PC-3 (cell line): ENCODE measurements at regions not wholly inside any gene's neighbourhood (a gene's known extent, or its start where the extent isn't known, plus 50 kb on each side); places are given as distances from the start of the nearest gene placed in this dataset.

Experiments used
- ATAC-seq: fragments of 200-7000 bp; cut with Tn5 transposase; 2 replicates; pipeline ENCODE4 v1.9.1; 2020; ENCODE audit warnings: mild to moderate bottlenecking, moderate library complexity
- BruUV-seq: library from RNA; stranded (reverse); fragments of 400-500 nt; replicated peaks from 2 replicates; lab custom pipeline; 2021; lab: Mats Ljungman, UMichigan
- CTCF ChIA-PET: fragments of 300-600 bp; sonication (Branson Sonifier 250); formaldehyde crosslinking; loops from one replicate; lab custom pipeline; 2022; ENCODE audit warnings: antibody characterized with exemption; lab: Charles Lee
- POLR2A ChIA-PET: fragments of 300-600 bp; sonication (Branson Sonifier 250); formaldehyde crosslinking; loops from one replicate; lab custom pipeline; 2022; ENCODE audit warnings: antibody characterized with exemption; ENCODE audit not compliant: unreplicated experiment; lab: Charles Lee
- DNase-seq: peaks from one replicate; pipeline ENCODE4 v3.0.0-alpha.2; 2015
- H2AFZ ChIP-seq: fragments of 300-600 bp; sonication (generic); 2 replicates; pipeline ENCODE4 v1.6.0; 2016; ENCODE audit warnings: antibody characterized with exemption, low read length
- H3F3A ChIP-seq: fragments of 300-600 bp; sonication (generic); one replicate; pipeline ENCODE4 v1.6.0; 2017; ENCODE audit warnings: antibody characterized with exemption, low read length, control low read depth, mild to moderate bottlenecking; ENCODE audit not compliant: unreplicated experiment
- H3K27ac ChIP-seq: fragments of 300-600 bp; sonication (generic); 2 replicates; pipeline ENCODE4 v1.5.1; 2016; ENCODE audit warnings: mild to moderate bottlenecking, low read length
- H3K27me3 ChIP-seq: fragments of 300-600 bp; sonication (generic); 2 replicates; pipeline ENCODE4 v1.6.1; 2016; ENCODE audit warnings: low read length, mixed read lengths
- H3K36me3 ChIP-seq: fragments of 300-600 bp; sonication (generic); 2 replicates; pipeline ENCODE4 v1.6.1; 2016; ENCODE audit warnings: low read depth, mixed run types, low read length, mixed read lengths
- H3K4me1 ChIP-seq: fragments of 300-600 bp; sonication (generic); 2 replicates; pipeline ENCODE4 v1.5.1; 2016; ENCODE audit warnings: low read length; ENCODE audit not compliant: insufficient read depth
- H3K4me2 ChIP-seq: fragments of 300-600 bp; sonication (generic); 2 replicates; pipeline ENCODE4 v1.6.0; 2016; ENCODE audit warnings: low read length
- H3K4me3 ChIP-seq: fragments of 300-600 bp; sonication (generic); 2 replicates; pipeline ENCODE4 v1.5.1; 2016; ENCODE audit warnings: mild to moderate bottlenecking, low read length, mixed read lengths
- H3K79me2 ChIP-seq: fragments of 300-600 bp; sonication (generic); 2 replicates; pipeline ENCODE4 v1.6.1; 2017; ENCODE audit warnings: low read length, mixed read lengths
- H3K9ac ChIP-seq: fragments of 300-600 bp; sonication (generic); 2 replicates; pipeline ENCODE4 v1.6.0; 2016; ENCODE audit warnings: mild to moderate bottlenecking, low read length
- H3K9me2 ChIP-seq: fragments of 300-600 bp; sonication (generic); replicated peaks from 2 replicates; pipeline ENCODE4 v1.6.1; 2016; ENCODE audit warnings: mixed run types, low read length, mixed read lengths
- H3K9me3 ChIP-seq: fragments of 300-600 bp; sonication (generic); 2 replicates; pipeline ENCODE4 v1.6.1; 2016; ENCODE audit warnings: low read length, mixed read lengths
- H4K20me1 ChIP-seq: fragments of 300-600 bp; sonication (generic); 2 replicates; pipeline ENCODE4 v1.6.1; 2016; ENCODE audit warnings: low read length, mixed read lengths
- CTCF ChIP-seq: fragments of 300-600 bp; sonication (generic); conservative IDR thresholded peaks from 2 replicates; pipeline ENCODE4 v1.5.1; 2017; ENCODE audit warnings: antibody characterized with exemption, low read depth, mild to moderate bottlenecking, low read length
- EZH2 ChIP-seq: fragments of 300-600 bp; sonication (generic); IDR thresholded peaks from one replicate; pipeline ENCODE4 v1.6.1; 2017; ENCODE audit warnings: antibody characterized with exemption, mild to moderate bottlenecking, low read length; ENCODE audit not compliant: unreplicated experiment
- EZH2phosphoT487 ChIP-seq: fragments of 300-600 bp; sonication (generic); IDR thresholded peaks from 2 replicates; pipeline ENCODE4 v1.6.1; 2018; ENCODE audit warnings: mild to moderate bottlenecking, antibody characterized with exemption, low read length, borderline replicate concordance
- intact Hi-C: fragments of 100-400 bp; cut with micrococcal nuclease; formaldehyde crosslinking; loops from 2 replicates; pipeline ENCODE4 v1.9.0; 2023

GRCh38 chr18:75526038-75526437, 98.5 kb upstream of the SMIM21 start:
- ATAC-seq (no peak), DNase-seq (no peak)
- Histone ChIP-seq H3K36me3 (no peaks in the 10 kb centered on the region), H3K4me1 (no peaks in the 10 kb centered on the region), H3K79me2 (no peaks in the 10 kb centered on the region), H3F3A (no peaks in the 10 kb centered on the region), H3K4me2 (no peak overlapping the region), H3K9ac (no peak overlapping the region), H4K20me1 (no peaks in the 10 kb centered on the region), H3K4me3 (no peak overlapping the region), H2AFZ (no peak overlapping the region), H3K9me2 (no peaks in the 10 kb centered on the region), H3K27me3 (peaks cover 97% of the 10 kb centered on the region), H3K9me3 (no peaks in the 10 kb centered on the region), H3K27ac (no peak overlapping the region)
- intact Hi-C loops: no loop called here
- CTCF ChIA-PET: no interaction called here
- TF ChIP-seq EZH2phosphoT487: no peak
- no peak for TF ChIP-seq EZH2
- TF ChIP-seq CTCF: no peak
- POLR2A ChIA-PET: no interaction called here
- no TSS peak for BruUV-seq

GRCh38 chr18:75525331-75525730, 97.8 kb upstream of the SMIM21 start:
- Histone ChIP-seq H3K79me2 (no peaks in the 10 kb centered on the region), H3K4me3 (no peak overlapping the region), H3K9me2 (no peaks in the 10 kb centered on the region), H3K27ac (no peak overlapping the region), H3F3A (no peaks in the 10 kb centered on the region), H3K9ac (no peak overlapping the region), H3K36me3 (no peaks in the 10 kb centered on the region), H2AFZ (no peak overlapping the region), H3K9me3 (no peaks in the 10 kb centered on the region), H3K4me1 (no peaks in the 10 kb centered on the region), H3K27me3 (peaks cover 96% of the 10 kb centered on the region), H3K4me2 (no peak overlapping the region), H4K20me1 (no peaks in the 10 kb centered on the region)
- POLR2A ChIA-PET: no interaction called here
- DNase-seq: no peak
- TF ChIP-seq EZH2: no peak
- TF ChIP-seq CTCF: no peak
- no peak for TF ChIP-seq EZH2phosphoT487
- ATAC-seq: no peak
- no TSS peak for BruUV-seq
- intact Hi-C loops: no loop called here
- CTCF ChIA-PET: no interaction called here

- TF ChIP-seq EZH2phosphoT487: no peak
- no peak for TF ChIP-seq EZH2
- TF ChIP-seq CTCF: no peak
- Histone ChIP-seq H4K20me1 (no peaks in the 10 kb centered on the region), H3K4me2 (no peak overlapping the region), H3K4me3 (no peak overlapping the region), H3F3A (no peaks in the 10 kb centered on the region), H3K79me2 (no peaks in the 10 kb centered on the region), H3K9me3 (no peaks in the 10 kb centered on the region), H3K27me3 (peaks cover 96% of the 10 kb centered on the region), H3K27ac (no peak overlapping the region), H2AFZ (no peak overlapping the region), H3K36me3 (no peaks in the 10 kb centered on the region), H3K9ac (no peak overlapping the region), H3K4me1 (no peaks in the 10 kb centered on the region), H3K9me2 (no peaks in the 10 kb centered on the region)
- no TSS peak for BruUV-seq
- intact Hi-C loops: no loop called here
- ATAC-seq (no peak), DNase-seq (no peak)
- ChIA-PET CTCF (no interaction called here), POLR2A (no interaction called here)
Observed at GRCh38 chr18:75524841-75525240, 97.3 kb upstream of the SMIM21 start.
